HG03442 (cell line): ENCODE measurements at regions not wholly inside any gene's neighbourhood (a gene's known extent, or its start where the extent isn't known, plus 50 kb on each side); places are given as distances from the start of the nearest gene placed in this dataset.
"Not testable (repeated sequence)": the region's sequence is repeated elsewhere in the genome, so short reads cannot be mapped to it uniquely, and the experiment has no call there.

ENCODE experiments used
- ATAC-seq: cut with Tn5 transposase; IDR thresholded peaks from one replicate; pipeline ENCODE4 v1.9.1; 2021; ENCODE audit warnings: mild to moderate bottlenecking, moderate library complexity; ENCODE audit not compliant: unreplicated experiment

DNA sequence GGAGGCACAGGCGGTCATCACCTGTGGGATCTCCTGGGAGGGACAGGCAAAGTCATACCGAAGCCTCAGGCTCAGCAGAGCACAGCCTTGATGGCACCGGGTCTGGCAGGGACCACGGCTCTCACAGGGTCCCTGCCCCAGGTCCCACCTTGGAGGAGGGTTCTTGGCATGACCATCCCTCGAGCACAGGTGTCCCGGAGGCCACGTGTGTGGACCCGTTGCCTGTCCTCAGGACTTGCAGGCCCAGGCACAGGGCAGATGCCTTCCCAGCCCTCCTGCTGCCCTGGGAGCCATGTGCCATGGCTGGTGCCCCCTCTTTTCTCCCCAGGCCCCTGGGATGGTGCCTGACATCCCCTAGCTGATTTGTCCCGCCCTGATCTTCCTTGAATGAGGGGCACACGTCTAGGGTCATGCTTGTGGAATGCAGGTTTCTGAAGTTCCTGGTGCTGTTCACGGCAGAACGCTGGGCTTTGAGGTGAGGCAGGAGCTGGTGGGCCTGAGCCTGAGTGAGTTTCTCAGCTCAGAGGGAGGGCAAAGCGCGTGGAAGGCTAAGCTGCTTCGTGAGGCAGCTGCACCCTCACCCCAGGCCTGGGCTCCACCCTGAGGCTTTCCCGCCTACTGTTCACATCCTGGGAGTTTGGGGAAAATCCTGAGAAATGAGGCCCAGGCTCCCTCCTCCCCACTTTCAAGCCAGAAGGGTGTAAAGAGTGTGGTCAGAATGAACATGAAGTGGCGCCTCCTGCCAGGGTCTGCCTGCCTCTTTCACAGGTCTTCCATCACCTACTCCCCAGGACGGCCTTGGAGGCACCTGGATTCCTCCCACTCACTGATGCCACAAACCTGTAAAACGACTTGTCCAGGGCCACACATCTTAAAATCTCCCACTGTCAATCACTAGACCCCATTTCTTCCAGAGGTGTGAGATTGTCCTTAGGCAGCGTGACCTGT lies 325.8 kb upstream of the B3GAT1 start:
- ATAC-seq = no peak

DNA sequence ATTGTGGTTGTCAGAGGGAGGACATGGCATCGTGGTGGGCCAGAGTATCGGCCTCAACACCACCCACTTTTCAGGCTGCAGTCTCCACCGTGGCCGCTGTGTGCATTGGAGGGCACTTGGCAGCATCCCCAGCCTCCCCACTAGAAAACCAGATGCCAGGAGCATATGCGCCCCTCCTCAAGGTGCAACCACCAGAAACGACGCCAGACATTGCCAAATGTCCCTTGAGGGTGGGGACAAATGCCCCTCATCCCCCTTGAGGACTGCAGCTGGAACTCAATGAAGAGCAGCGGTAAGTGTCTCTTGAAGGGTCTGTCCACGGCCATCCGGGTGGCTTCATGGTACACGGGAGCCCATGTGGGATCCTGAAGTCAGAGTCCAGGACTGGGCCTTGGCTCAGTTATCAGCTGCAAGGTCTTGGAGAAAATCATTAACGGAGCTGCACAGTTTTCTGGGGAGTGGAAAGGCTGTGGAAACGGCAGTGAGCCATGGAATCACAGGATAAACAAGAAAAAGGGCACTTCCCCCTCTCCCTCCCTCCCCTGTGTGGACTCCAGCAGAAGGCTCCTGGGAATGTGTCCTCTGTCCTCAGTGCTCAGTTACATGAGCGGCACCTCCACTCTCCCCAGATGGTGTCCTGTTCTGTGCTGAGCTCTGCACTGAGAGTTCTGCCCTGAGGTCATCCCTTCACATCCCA lies 324.4 kb upstream of the B3GAT1 start:
- ATAC-seq = no peak

DNA sequence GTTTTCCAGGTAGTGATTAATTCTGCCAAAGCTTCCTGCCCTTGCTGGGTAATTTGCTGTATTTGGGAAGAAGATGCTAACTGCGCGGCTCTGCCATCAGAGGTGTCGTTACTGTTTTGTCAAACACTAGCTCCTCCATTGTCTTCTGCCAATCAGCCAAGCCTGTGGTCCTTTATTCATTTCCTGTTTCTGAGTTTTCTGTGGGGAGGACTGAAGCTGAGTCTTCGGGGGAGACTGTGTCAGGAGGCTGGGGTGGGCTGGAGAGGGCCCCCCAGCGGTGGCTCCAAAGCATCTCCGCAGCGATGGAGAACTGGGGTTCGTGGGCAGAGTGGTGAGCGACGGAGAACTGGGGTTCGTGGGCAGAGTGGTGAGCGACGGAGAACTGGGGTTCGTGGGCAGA lies 322.9 kb upstream of the B3GAT1 start:
- ATAC-seq = no peak

DNA sequence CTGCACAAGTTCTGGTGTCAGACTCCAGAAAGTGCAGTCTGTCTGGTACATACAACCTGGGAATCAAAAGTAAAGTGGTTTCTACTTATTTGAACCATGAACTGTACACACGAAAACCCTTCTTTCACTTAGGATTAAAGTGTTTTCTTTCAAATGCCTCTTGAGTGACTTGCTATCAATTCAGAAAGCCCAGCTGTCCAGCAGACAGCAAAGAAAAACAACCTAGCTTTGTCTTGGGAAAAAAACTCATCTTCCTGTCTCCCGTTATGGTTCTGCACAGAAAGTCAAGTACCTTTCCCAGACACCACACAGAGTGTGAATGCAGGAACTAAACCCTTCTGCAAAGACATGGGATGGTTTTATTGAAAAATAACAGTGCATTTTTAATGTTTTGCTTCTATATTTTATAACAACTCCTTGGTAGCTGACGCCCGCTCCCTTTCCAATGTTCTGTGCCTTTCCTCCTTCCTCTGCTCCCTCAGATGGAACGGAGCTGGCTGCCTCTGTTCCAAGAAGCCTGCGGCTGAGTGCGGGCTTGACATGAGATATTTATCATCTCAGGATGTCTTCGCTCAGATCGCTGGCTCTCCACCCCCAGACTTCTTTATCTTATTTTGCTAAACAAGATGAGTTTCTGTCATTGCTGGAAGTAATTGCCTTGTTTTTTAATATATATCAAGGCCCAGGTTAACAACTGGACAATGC lies 322.3 kb upstream of the B3GAT1 start:
- no peak for ATAC-seq

DNA sequence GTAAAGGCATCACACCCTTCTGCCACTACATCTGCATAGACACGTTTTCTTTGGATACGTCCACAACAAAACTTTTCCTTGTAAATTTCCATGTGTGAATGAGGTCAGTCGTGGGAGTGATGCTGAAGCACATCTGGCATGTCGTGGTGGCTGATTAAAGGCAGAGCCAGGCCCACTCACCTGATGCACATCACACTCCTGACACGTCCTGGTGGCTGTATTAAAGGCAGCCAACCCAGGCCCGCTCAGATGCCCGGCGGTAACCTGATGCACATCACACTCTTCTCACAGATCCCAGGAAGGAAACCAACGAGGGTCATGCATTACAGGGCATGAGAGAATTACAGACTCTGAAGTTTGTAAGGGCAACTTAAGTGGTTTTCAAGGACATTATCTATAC lies 321.6 kb upstream of the B3GAT1 start:
- ATAC-seq = no peak

DNA sequence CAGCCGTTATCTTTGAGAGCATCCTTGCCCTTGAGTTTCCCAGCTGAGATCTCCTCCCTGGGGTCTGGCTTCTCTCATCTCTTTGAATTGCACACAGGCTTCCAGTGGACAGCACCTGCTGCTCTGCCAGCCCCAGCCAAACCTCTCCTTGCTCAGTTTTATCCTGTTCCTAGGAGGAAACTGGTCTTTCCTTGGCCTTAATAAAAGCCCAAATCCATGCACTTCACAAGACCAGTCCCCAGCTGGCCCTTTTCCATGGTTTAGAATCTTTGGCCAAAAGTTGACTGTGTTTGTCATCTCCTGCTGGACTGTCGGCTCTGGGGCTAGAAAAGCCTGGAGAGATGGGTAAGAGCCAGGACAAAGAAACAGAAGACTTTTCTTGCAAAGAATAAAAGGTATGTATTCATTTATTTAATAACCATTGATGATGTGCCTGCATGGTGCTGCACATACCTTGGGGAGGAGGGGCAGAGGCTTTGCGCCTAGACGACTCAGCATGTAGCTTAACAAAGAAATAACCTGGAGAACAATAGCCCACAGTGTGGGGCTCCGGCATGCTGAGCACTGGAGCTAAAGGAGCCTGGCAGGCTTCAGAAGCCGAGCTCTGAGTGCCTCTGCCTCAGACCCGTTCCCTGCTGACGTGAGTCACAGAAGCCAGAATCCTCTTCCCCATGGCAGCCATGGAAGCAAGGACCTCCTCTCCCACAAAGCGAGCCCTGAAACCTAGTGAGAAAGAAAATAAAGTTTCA lies 319.3 kb upstream of the B3GAT1 start:
- no peak for ATAC-seq

DNA sequence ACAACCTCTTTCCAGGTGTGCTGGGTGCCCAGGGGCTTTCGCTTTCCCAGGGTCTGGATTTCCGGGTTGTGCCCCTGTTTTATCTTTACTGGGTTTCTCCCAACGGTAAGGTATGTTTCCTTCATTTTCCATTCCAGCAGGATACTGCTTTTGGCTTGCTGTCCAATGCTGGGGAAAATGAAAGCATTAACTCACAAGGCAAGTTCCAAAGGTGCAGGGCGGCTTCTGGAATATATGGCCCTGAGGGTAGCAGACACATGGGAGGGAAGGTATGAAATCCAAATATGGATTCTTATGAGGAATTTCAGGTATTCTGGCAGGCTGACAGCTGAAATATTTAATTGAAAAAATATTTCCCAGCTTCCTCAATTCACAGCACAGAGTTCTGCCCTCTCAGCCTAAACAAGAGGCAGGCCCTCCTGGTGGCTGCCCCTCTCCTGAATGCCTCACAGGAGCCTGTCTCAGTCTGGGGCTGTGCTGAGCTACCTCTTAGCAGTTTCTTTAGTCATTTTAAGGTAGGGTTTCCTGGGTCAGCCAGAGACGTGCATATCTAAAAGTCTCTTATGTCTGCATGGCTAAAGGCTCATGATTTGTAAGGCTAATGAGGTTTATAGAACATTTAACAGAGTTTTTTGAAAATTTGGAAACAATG lies 318.6 kb upstream of the B3GAT1 start:
- no peak for ATAC-seq

DNA sequence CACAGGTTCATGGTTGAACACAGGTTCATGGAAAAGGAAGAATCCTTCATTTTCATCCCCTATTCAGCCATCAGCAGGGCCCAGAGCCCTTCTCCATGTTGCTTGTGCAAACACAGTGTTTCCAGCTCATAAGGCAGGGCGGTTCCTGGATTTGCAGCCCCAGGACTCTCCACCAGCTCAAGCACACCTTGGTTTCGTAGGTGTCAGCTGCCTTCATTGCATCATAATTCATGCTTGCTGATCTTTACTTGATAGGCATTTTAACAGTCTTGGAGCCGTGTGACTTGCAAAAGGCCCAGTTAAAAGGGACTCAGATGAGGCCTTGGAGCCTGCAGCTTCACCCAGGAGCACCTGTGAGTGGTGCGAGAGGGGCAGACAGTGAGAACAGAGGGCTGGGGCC lies 318.1 kb upstream of the B3GAT1 start:
- ATAC-seq = no peak

DNA sequence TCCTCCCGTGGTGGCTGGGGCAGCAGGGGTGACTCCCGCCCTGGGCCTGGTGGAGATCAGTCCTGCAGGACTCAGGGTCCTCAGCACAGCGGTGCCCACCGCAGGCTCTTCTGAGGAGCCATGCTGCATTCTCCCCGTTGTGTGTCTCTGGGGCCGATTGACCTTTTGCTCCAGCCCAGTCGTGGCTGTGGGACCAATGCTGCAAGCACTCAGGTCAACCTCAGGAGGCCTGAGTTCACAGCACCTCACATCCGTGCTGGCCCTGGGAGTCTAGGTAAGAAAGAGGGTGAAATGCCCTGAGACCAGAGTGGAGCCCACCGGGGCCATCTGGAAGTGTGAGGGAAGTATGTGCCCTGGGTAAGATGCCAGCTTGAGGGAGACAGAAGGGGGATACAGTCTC lies 316.1 kb upstream of the B3GAT1 start:
- no peak for ATAC-seq

DNA sequence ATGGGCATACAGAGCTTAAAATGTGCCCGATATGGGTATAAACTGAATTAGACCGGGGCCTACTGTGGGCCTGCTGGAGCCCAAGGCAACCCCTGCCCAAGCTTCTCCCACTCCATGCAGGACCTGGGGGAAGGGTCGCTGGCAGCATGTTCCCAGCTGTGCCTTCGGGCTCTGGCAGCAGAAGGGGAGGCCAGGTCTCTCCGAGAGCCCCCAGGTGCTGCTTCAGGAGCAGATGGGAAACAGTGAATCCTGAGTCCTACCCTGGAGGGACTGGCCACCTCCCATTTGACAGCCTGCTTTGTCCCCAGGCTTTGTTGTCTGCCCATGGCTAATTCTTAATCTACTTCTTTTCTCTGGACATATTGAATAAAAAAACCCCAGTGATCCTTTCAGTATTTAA lies 315.6 kb upstream of the B3GAT1 start:
- ATAC-seq = no peak

DNA sequence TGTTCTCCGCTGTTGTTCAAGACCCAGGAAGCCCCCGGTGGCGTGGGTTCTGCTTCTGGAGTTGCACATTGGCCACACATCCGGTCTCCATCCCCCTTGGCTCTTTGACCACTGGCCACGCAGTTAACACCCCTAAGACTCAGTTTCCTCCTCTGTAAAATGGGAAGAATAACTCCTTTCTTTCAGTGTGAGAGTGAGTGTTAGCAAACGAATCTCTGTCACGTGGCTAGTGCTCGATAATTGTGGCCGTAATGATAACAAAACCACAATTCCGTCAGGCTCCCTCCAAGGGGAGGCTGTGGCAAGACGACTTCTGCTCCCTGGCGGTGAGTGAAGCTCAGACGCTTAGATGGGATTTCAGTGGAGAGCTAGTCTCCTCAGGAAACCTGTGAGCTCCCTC lies 315.2 kb upstream of the B3GAT1 start:
- no peak for ATAC-seq

DNA sequence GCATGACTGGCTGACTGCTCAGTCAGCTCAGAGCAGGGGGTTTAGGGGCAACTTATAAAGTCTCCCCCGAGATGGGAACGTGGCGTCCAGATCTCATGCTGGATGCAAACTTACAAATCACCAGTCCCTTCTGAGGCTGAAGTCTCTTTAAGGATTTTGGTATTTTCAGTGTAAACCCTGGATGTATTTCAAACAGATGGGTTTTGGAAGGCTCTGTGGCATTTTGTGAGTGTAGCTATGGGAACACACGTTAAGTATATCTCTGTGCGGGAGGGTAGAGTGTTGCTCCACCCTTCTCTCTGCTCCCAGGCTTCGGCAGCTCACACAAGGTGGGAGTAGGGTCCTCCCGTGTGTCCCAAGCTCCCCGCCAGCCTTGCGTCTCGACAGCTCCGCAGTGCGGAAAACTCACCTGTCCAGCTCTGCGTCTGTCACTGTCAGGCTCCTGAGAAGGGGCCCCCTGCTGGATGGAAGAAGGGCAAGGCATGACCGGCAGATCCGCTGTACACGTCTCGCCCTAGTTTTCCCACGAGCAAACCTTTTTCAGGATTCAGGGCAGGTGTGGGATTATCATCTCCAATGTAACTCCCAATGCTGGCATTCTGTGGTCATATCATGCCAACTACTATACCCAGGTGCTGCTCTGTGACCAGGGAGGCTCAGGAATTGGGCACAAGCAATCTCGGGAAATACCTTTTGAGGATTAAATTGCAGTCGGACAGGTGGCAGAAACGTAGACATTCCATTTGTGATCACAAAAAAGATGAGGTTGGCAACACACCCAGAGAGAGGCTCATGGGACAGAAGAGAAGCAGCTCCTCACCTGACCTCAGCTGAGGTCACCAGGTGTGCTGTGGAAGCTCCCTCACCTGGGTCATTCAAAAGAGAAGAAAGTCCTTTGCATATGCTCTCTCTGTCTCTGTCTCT lies 313.9 kb upstream of the B3GAT1 start:
- no peak for ATAC-seq

DNA sequence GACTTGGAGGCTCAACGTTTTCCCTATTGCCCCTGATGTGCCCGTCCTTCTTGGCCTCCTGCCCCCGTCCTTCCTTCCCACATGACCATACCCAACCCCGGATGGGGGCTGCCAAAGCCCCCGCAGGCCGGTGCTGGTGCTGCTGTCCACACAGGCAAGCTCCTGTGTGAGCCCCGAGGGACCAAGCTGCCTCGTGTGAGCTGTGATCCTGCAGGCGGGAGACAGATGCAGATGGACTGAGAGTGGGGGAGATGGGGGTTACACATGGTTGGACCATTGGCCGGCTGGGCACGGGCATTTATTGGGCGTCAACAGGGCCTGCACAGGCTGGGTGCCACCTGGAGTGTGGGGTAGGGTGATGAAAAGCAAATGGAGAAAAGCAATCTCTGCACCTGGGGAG lies 313.2 kb upstream of the B3GAT1 start:
- no peak for ATAC-seq

DNA sequence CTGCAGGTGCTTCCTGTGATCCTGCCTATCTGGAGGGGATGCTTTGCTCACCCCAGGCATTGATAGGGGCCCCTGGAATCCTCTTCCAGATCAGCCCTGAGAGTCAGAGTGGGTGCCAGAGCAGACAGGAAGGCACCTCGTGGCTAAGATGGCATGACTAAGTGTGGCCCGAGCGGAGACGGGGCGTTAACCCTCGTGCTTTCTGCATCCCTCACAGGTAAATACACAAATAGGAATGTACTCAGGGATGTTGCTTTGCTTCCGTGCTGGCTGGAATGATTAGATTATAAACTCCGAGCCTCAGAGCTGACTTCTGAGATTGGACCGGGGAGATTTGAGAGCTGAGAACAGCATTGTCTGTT lies 312.7 kb upstream of the B3GAT1 start:
- no peak for ATAC-seq

DNA sequence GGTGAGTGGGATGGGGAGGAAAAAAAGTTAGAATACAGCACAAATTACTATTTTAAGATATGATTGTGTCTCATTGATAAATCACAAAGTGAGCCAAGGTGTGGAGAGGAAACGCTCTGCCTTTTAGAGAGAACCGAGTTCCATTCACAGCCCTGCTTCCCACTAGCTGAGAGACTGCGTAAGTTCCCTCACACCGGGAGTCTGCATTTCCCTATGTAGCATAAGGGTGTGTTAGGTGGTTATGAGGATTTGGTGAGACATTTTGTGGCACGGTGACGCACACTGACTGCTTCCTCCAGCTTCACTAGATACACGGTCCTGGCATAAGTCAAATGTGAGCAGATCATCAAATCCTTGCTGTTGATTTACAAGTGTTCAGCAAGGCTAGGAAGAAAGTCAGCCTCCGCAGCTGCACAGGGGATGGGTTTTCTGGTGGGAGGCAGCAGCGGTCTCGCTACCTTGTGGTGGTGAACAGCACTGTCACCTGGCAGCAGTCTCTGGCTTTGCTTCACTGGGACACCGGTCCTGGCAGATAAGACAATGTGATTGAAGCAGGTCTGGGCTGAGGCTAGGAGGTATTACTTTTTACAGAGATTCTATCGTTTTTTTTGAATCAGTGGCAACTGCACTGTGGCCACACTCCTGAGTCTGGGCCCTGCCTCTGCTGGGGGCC lies 312.2 kb upstream of the B3GAT1 start:
- ATAC-seq = no peak

DNA sequence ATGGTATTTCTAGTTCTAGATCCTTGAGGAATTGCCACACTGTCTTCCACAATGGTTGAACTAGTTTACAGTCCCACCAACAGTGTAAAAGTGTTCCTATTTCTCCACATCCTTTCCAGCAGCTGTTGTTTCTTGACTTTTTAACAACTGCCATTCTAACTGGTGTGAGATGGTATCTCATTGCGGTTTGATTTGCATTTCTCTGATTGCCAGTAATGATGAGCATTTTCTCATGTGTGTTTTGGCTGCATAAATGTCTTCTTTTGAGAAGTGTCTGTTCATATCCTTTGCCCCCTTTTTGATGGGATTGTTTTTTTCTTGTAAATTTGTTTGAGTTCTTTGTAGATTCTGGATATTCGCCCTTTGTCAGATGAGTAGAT lies 308.6 kb upstream of the B3GAT1 start:
- ATAC-seq = not testable (repeated sequence)

DNA sequence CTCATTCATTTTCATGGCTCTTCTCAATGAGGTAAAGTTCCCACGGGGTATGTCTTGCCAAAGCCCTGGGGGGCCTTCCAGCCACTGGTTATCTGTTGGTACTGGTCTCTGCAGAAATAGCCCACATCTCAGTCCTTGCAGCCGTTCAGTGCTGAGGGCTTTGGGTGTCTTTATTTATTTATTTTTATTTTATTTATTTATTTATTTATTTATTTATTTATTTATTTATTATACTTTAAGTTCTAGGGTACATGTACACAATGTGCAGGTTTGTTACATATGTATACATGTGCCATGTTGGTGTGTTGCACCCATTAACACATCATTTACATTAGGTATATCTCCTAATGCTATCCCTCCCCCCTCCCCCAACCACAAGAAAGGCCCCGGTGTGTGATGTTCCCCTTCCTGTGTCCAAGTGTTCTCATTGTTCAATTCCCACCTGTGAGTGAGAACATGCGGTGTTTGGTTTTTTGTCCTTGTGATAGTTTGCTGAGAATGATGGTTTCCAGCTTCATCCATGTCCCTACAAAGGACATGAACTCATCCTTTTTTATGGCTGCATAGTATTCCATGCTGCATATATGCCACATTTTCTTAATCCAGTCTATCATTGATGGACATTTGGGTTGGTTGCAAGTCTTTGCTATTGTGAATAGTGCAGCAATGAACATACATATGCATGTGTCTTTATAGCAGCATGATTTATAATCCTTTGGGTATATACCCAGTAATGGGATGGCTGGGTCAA lies 308.1 kb upstream of the B3GAT1 start:
- not testable (repeated sequence) for ATAC-seq

DNA sequence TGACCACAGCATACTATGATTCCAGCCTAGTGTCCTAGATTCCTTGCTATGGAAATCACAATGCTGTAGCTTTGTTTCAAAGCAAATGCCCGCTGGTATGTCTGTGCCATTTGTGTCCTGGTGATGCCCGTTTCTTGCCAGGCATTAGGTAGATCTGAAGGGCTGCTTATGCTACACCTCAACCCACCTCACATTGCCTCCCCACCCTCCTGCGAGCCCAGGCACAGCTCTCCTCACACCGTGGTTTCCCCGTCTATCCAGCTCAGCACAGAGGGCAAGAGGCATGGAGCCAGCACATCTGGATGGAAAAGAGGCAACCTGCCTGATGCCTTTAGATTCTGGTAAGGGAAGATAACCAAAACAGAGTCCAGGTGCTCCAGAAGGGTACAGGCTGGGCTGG lies 307.4 kb upstream of the B3GAT1 start:
- no peak for ATAC-seq
